ENCODE measurements at regions not wholly inside any gene's neighbourhood (a gene's known extent, or its start where the extent isn't known, plus 50 kb on each side); places are given as distances from the start of the nearest gene placed in this dataset.

DNA sequence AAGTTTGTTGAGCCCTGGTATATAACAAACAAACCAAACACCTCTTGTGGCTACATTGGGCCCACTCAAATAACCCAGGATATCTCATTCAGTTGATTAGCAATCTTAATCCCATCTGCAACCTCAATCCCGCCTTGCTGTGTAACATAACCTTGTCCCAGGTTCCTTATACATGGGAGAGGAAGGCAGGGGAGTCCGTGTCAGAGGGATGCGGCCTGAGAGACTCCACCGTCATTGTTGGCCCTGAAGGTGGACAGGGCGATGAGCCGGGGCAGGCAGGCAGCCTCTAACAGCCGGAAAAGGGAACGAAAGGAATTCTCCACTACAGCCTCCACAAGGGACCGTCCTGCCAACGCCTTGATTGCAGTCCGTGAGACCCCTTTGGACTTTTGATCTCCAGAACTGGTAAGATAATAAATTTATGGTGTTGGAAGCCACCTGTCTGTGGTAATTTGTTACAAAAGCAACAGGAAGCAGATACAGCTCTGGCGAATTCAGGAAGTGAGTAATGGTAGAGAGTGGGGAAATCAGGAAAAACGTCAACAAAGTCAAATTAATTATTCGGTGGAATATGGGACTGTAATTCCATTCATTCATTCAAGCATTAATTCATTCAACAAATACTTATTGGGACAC, 124.5 kb upstream of the SALL4 start:
- TF ChIP-seq POLR2AphosphoS5 (IDR thresholded peaks at IDR 0.05), result no peak
- TF ChIP-seq, protein P1, sequence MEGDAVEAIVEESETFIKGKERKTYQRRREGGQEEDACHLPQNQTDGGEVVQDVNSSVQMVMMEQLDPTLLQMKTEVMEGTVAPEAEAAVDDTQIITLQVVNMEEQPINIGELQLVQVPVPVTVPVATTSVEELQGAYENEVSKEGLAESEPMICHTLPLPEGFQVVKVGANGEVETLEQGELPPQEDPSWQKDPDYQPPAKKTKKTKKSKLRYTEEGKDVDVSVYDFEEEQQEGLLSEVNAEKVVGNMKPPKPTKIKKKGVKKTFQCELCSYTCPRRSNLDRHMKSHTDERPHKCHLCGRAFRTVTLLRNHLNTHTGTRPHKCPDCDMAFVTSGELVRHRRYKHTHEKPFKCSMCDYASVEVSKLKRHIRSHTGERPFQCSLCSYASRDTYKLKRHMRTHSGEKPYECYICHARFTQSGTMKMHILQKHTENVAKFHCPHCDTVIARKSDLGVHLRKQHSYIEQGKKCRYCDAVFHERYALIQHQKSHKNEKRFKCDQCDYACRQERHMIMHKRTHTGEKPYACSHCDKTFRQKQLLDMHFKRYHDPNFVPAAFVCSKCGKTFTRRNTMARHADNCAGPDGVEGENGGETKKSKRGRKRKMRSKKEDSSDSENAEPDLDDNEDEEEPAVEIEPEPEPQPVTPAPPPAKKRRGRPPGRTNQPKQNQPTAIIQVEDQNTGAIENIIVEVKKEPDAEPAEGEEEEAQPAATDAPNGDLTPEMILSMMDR (IDR thresholded peaks at IDR 0.05), result no peak
